ENCODE measurements at regions not wholly inside any gene's neighbourhood (a gene's known extent, or its start where the extent isn't known, plus 50 kb on each side); places are given as distances from the start of the nearest gene placed in this dataset.
"Not testable (repeated sequence)": the region's sequence is repeated elsewhere in the genome, so short reads cannot be mapped to it uniquely, and the experiment has no call there.

- not testable (repeated sequence) for TF ChIP-seq CTCF, POLR2A (IDR thresholded peaks at IDR 0.05)
These were observed 97.8 kb upstream of the FOXD4L5 start for GRCh38 chr9:65382701-65383318.
